H9 (cell line): ENCODE measurements at regions not wholly inside any gene's neighbourhood (a gene's known extent, or its start where the extent isn't known, plus 50 kb on each side); places are given as distances from the start of the nearest gene placed in this dataset.

Experiments used
- DNase-seq: peaks from one replicate; pipeline ENCODE4 v3.0.0-alpha.2; 2017
- H2AFZ ChIP-seq: one replicate; pipeline ENCODE4 v1.6.1; 2013; ENCODE audit warnings: mild to moderate bottlenecking, low read length, control low read depth, moderate library complexity
- H2AK5ac ChIP-seq: 2 replicates; pipeline ENCODE4 v1.6.1; 2013; ENCODE audit warnings: low read length, control low read depth, mixed read lengths; ENCODE audit not compliant: insufficient read length
- H2BK120ac ChIP-seq: one replicate; pipeline ENCODE4 v1.6.1; 2013; ENCODE audit warnings: low read depth, mild to moderate bottlenecking, low read length, control low read depth, inconsistent platforms; ENCODE audit not compliant: poor library complexity, severe bottlenecking
- H2BK12ac ChIP-seq: 2 replicates; pipeline ENCODE4 v1.6.1; 2013; ENCODE audit warnings: low read length, control low read depth, mixed read lengths, low read depth; ENCODE audit not compliant: insufficient read length
- H2BK15ac ChIP-seq: 2 replicates; pipeline ENCODE4 v1.6.1; 2013; ENCODE audit warnings: low read depth, low read length, control low read depth
- H2BK20ac ChIP-seq: one replicate; pipeline ENCODE4 v1.6.1; 2013; ENCODE audit warnings: low read depth, mild to moderate bottlenecking, low read length, control low read depth, inconsistent platforms; ENCODE audit not compliant: poor library complexity, severe bottlenecking
- H2BK5ac ChIP-seq: 2 replicates; pipeline ENCODE4 v1.6.1; 2013; ENCODE audit warnings: low read length, control low read depth, mixed read lengths; ENCODE audit not compliant: insufficient read length
- H3K14ac ChIP-seq: 2 replicates; pipeline ENCODE4 v1.6.1; 2013; ENCODE audit warnings: low read length, control low read depth; ENCODE audit not compliant: insufficient read depth
- H3K18ac ChIP-seq: 2 replicates; pipeline ENCODE4 v1.6.1; 2013; ENCODE audit warnings: low read depth, mild to moderate bottlenecking, mixed read lengths, low read length, control low read depth; ENCODE audit not compliant: insufficient read length
- H3K23ac ChIP-seq: 2 replicates; pipeline ENCODE4 v1.6.1; 2013; ENCODE audit warnings: low read length, control low read depth, mixed read lengths, low read depth; ENCODE audit not compliant: insufficient read length
- H3K23me2 ChIP-seq: 2 replicates; pipeline ENCODE4 v1.6.1; 2013; ENCODE audit warnings: low read depth, mild to moderate bottlenecking, mixed read lengths, low read length, control low read depth; ENCODE audit not compliant: insufficient read length, poor library complexity, severe bottlenecking
- H3K27ac ChIP-seq: 2 replicates; pipeline ENCODE4 v1.5.1; 2013; ENCODE audit warnings: low read length, control low read depth, mixed read lengths, low read depth; ENCODE audit not compliant: insufficient read length
- H3K27me3 ChIP-seq: 2 replicates; pipeline ENCODE4 v1.6.1; 2013; ENCODE audit warnings: low read length, control low read depth, inconsistent platforms; ENCODE audit not compliant: insufficient read depth
- H3K4ac ChIP-seq: 2 replicates; pipeline ENCODE4 v1.6.1; 2013; ENCODE audit warnings: low read depth, mild to moderate bottlenecking, control low read depth, inconsistent platforms, low read length, moderate library complexity
- H3K4me1 ChIP-seq: 2 replicates; pipeline ENCODE4 v1.6.1; 2013; ENCODE audit warnings: low read length, control low read depth, inconsistent platforms; ENCODE audit not compliant: insufficient read depth
- H3K4me2 ChIP-seq: 2 replicates; pipeline ENCODE4 v1.6.1; 2013; ENCODE audit warnings: low read length, control low read depth, mixed read lengths; ENCODE audit not compliant: insufficient read length, insufficient read depth
- H3K56ac ChIP-seq: 2 replicates; pipeline ENCODE4 v1.6.1; 2013; ENCODE audit warnings: low read depth, mild to moderate bottlenecking, mixed read lengths, low read length, control low read depth; ENCODE audit not compliant: insufficient read length
- H3K79me1 ChIP-seq: 2 replicates; pipeline ENCODE4 v1.6.1; 2013; ENCODE audit warnings: low read depth, mild to moderate bottlenecking, moderate library complexity, low read length, control low read depth, inconsistent platforms; ENCODE audit not compliant: insufficient read depth, poor library complexity, severe bottlenecking
- H3K79me2 ChIP-seq: 2 replicates; pipeline ENCODE4 v1.6.1; 2013; ENCODE audit warnings: low read length, control low read depth, inconsistent platforms; ENCODE audit not compliant: insufficient read depth
- H3K9ac ChIP-seq: 2 replicates; pipeline ENCODE4 v1.6.1; 2013; ENCODE audit warnings: low read length, control low read depth, mixed read lengths; ENCODE audit not compliant: insufficient read length; ENCODE audit errors: extremely low read depth
- H3K9me3 ChIP-seq: one replicate; pipeline ENCODE4 v1.6.1; 2013; ENCODE audit warnings: low read depth, low read length, inconsistent platforms; ENCODE audit not compliant: control insufficient read depth
- H3T11ph ChIP-seq: one replicate; pipeline ENCODE4 v1.6.1; 2013; ENCODE audit warnings: mild to moderate bottlenecking, low read length, control low read depth, inconsistent platforms
- H4K20me1 ChIP-seq: one replicate; pipeline ENCODE4 v1.6.1; 2013; ENCODE audit not compliant: control insufficient read depth, insufficient read length, insufficient read depth
- H4K5ac ChIP-seq: 2 replicates; pipeline ENCODE4 v1.6.1; 2013; ENCODE audit warnings: low read depth, mild to moderate bottlenecking, mixed read lengths, low read length, control low read depth; ENCODE audit not compliant: insufficient read length
- H4K8ac ChIP-seq: replicated peaks from 2 replicates; pipeline ENCODE4 v1.6.1; 2013; ENCODE audit warnings: low read length, control low read depth, mixed read lengths, low read depth; ENCODE audit not compliant: insufficient read length
- H4K91ac ChIP-seq: 2 replicates; pipeline ENCODE4 v1.6.1; 2013; ENCODE audit warnings: low read depth, mild to moderate bottlenecking, moderate library complexity, mixed read lengths, low read length, control low read depth; ENCODE audit not compliant: insufficient read length
- H3K27ac Mint-ChIP-seq, 3 experiments: 2 replicates in 2 of 3; 3 replicates in 1 of 3; pipeline ENCODE4 v1.8.0; 2020 to 2021; ENCODE audit warnings: mixed read lengths in 3 of 3, mild to moderate bottlenecking in 1 of 3, moderate library complexity in 1 of 3
- H3K27me3 Mint-ChIP-seq: 2 replicates; pipeline ENCODE4 v1.8.0; 2021; ENCODE audit warnings: low read depth, mild to moderate bottlenecking, moderate library complexity, mixed read lengths
- H3K36me3 Mint-ChIP-seq, 3 experiments: 2 replicates in 2 of 3; 3 replicates in 1 of 3; pipeline ENCODE4 v1.8.0; 2020 to 2021; ENCODE audit warnings: low read depth in 3 of 3, mixed read lengths in 3 of 3; ENCODE audit not compliant: insufficient read depth in 1 of 3
- H3K4me1 Mint-ChIP-seq, 2 experiments: 2 replicates each; pipeline ENCODE4 v1.8.0; 2020; ENCODE audit warnings: mixed read lengths in 2 of 2
- H3K4me3 Mint-ChIP-seq, 2 experiments: 2 replicates in 1 of 2; 3 replicates in 1 of 2; pipeline ENCODE4 v1.8.0; 2020 to 2021; ENCODE audit warnings: mild to moderate bottlenecking in 2 of 2, mixed read lengths in 2 of 2, moderate library complexity in 1 of 2
- H3K9me3 Mint-ChIP-seq, 2 experiments: 2 replicates in 1 of 2; 3 replicates in 1 of 2; pipeline ENCODE4 v1.8.0; 2020; ENCODE audit warnings: mild to moderate bottlenecking in 2 of 2, mixed read lengths in 2 of 2, moderate library complexity in 1 of 2
- WGBS: extraction: QIAGEN DNeasy Blood & Tissue Kit; methylation state at CpG from one replicate; pipeline ENCODE4 v1.1.7; 2013; ENCODE audit warnings: missing lambda C conversion rate, low lambda C conversion rate, mixed read lengths; ENCODE audit not compliant: insufficient read length; ENCODE audit errors: extremely low coverage; 5-methylcytosine and 5-hydroxymethylcytosine counted together
- TF ChIP-seq, protein P1 (sequence below): fragments of 200-600 bp; sonication (generic); conservative IDR thresholded peaks from 3 replicates; pipeline ENCODE4 v1.8.0; 2021; ENCODE audit warnings: antibody characterized with exemption, mild to moderate bottlenecking

- Mint-ChIP-seq H3K4me3 (no peak overlapping the region), H3K27me3 (no peaks in the 10 kb centered on the region; the same call in 1 of the 2 replicates), H3K27ac (no peak overlapping the region), H3K9me3 (no peaks in the 10 kb centered on the region), H3K36me3 (no peaks in the 10 kb centered on the region), H3K4me1 (peaks cover 6 to 11% of the 10 kb centered on the region in 2 experiments; a peak in 3 of 4 replicates)
- Histone ChIP-seq H2BK120ac (no peak overlapping the region), H2AFZ (no peak overlapping the region), H3K9me3 (no peaks in the 10 kb centered on the region), H2BK15ac (no peak overlapping the region), H4K20me1 (no peaks in the 10 kb centered on the region), H2BK5ac (no peak overlapping the region), H3K23ac (no peak overlapping the region), H3K4ac (no peak overlapping the region), H3K79me2 (no peaks in the 10 kb centered on the region), H3K23me2 (no peaks in the 10 kb centered on the region), H3K79me1 (no peaks in the 10 kb centered on the region), H2BK12ac (no peak overlapping the region), H3K9ac (no peak overlapping the region), H3K27me3 (no peaks in the 10 kb centered on the region), H3T11ph (no peak overlapping the region), H3K4me1 (no peaks in the 10 kb centered on the region), H3K56ac (no peak overlapping the region), H2AK5ac (no peak overlapping the region), H2BK20ac (no peak overlapping the region), H3K27ac (no peak overlapping the region), H4K8ac (no peak overlapping the region), H4K91ac (no peak overlapping the region), H3K18ac (no peak overlapping the region), H3K4me2 (no peak overlapping the region), H3K14ac (no peak overlapping the region), H4K5ac (no peak overlapping the region)
- DNase-seq, result no peak
- TF ChIP-seq, protein P1, sequence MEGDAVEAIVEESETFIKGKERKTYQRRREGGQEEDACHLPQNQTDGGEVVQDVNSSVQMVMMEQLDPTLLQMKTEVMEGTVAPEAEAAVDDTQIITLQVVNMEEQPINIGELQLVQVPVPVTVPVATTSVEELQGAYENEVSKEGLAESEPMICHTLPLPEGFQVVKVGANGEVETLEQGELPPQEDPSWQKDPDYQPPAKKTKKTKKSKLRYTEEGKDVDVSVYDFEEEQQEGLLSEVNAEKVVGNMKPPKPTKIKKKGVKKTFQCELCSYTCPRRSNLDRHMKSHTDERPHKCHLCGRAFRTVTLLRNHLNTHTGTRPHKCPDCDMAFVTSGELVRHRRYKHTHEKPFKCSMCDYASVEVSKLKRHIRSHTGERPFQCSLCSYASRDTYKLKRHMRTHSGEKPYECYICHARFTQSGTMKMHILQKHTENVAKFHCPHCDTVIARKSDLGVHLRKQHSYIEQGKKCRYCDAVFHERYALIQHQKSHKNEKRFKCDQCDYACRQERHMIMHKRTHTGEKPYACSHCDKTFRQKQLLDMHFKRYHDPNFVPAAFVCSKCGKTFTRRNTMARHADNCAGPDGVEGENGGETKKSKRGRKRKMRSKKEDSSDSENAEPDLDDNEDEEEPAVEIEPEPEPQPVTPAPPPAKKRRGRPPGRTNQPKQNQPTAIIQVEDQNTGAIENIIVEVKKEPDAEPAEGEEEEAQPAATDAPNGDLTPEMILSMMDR, result no peak
- WGBS, result no CpG with 5 or more reads among the region's 17 CpGs
Observed at GRCh38 chr4:125707397-125707796, 392.6 kb downstream of the FAT4 start.
